Superior temporal gyrus (tissue), 1 donor: ENCODE measurements at regions not wholly inside any gene's neighbourhood (a gene's known extent, or its start where the extent isn't known, plus 50 kb on each side); places are given as distances from the start of the nearest gene placed in this dataset.

Experiments used
- DNase-seq: peaks from one replicate; pipeline ENCODE4 v3.0.0-alpha.2; 2016; ENCODE audit errors: extremely low spot score

DNA sequence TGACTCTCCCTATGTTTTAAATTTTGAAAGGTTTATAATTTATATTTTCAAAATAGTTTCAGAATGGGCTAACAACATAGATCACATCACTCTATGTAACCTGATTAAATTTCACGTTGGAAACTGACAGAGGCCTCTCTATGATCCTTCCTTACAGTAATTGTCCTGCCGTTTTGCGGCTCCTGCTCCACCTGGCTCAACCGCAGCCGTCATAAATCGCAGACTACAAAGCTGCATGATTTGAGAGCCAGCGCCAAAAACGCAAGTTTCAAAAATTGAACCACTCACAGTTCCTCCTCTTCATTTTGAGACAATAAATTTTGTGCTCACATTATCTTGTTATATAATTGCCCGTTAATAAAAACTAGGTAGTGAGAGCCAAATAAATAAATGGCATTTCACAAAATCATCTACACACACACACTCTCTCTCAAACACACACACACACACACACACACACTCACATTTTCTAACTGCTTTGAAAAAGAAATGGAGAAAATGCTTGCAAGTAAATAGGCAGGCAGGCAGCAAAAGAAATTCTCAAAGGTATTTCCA lies 263.1 kb upstream of the PSMD7 start:
- no peak for DNase-seq

DNA sequence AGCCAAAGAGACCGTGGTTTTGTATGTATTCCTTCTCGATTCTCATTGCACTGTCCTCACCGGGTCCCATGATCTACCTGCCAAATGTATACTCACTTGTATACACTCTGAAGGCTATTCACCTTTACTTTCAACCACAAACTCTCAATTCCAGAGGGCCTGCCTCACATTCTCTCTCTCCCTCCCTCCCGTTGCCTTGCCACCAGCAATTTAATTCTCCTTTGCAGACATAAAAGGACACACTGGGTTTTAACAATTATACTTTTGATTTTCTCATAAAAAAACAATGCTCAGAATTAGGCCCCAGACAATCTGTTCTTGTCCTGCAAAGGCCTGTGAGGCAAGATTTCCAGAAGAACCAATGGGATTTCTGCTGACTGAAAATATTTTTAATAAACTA lies 265.1 kb upstream of the PSMD7 start:
- DNase-seq: no peak

DNA sequence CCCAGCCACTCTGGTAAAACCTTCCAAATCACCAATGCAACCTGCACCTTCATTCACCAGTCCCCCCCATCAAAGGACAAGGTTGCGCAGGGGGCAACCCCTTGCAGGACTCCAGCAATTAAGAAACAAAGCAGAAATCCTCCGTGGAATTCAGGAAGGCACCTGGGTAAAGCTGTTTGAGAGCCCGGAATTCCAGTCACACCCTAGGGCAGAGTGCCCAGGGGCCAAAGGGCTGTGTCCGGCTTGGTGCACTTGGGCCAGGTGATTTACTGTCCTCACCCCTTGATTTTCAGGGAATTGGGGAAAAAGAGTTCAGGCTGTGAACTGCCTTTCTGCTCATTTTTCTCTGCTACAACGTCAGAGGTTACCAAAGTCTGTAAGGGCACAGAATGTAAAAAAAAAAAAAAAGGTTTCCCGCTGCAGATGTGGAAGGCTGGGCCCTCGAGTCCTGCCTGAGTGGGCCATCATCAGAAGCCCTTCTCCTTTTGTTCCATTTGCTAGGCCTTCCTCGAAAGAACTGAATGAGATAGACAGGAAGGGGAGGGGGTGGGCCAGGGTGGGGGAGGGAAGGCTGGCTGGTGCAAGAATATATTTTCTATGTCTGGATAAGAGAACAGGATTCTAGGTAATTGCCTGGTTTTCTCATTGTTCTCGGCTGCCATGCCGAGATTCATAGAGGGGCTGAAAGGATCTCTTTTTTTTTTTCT lies 266.5 kb upstream of the PSMD7 start:
- no peak for DNase-seq

DNA sequence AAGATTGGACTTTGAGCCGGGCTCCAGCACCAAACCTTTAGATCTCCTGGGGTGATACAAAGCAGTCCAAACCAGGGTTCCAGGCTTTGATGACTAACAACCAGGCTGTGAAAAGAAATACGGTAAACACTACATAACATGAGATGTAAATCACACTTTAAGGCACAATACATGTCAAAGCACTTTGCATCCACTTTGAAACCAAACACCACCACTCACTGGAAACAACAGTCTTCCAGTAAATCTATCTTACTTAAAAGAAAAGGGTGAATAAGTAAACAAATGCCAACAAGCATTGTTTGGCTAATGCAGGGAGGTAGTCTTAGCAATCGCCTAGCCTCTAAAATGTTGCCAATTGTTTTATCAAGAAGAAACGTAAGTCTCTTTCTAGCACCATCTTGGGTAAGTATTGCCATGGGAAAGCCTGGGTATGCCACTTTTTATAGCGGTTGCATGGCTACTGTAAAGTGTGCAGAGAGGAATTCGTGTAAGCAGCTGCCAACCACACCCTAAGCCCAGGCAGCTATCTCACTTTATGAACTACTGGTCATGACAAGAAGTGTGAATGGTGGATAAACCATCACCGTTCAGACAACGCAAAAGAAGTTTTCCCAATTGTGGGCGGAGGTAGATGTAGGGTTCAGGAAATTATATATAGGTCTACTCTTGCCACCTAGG lies 267.4 kb upstream of the PSMD7 start:
- DNase-seq: no peak

DNA sequence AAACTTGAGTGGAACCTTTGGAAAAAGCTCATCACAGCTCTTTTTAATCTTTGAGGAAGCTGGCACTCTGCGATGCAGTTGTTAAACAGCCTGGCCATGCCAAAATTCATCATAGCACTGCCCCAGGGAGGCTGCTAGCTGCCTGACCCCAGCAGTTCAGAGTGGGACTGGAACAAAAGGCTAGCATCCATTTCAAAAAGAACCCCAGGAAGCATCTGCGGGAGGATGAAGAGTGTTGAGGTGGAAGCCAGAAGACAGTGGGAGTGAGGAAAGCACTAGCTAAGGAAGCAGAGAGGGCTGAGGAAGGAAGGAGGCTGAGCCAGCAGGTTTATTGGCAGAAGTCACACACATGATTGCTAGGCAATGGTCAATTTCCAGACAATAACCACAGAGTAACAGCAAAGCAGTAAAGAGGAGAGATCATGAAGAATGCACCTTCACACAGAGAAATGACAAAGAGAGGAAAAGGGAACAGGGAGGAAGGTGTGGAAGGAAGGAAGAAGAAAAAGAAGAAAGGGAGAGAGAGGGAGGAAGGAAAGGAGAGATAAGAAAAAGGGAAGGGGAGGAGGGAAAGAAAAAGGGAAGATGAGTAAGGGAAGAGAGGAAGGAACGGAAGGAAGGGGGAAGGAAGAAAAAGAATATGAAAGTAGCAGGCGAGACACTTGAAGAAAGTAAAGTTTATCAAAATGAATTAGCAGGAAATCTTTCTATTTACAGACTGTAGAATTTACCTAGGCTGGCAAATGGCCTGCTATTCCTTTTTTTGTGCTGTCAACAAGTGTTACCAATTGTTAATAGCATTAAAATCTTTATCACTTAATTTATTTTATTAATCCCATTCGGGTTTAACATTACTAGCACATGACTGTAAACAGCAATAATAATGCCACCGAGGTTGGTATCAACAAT lies 270.0 kb upstream of the PSMD7 start:
- no peak for DNase-seq

DNA sequence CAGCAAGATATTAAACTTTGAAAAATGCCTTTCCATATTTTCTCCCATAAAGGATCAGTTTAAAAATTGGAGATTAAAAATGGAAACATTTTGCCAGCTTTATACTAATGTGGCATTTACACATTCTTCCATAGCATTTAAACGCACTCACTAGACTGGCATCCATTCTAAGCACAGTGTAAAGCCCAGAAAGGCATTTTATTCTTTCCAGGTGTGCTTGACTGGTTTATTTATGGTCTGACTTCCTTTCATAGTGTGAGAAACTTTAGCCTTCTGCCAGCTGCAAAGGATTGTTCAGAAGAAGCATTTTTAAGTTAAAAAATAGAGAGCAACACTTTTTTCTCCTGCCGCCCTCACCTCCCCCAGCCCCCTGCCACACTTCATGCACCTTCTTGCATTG lies 271.7 kb upstream of the PSMD7 start:
- DNase-seq: no peak

DNA sequence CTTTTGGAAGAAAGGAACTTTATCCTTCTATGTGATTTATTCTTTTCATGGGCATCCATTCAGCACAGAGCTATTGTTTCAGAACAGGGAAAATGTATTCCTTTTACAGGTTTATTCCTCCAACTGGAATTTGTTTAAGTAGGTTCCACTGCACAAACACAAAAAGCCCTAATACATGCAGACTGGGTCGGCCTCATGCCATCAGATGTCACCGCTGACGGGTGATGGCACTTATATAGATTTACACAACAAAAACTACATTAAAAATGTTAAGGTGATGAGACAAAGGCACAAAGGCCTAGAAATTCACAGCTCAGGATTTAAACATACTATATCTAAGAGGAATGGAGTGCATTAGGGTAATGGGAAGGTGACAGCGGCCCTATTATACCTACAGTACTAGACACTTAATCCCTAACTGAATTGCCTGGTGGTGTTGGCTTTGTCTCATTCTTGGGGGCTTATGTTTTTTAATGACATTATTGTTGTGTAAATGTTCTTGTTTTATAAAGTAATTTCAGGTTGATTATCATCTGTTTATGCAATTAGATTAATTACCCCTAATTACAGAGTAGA lies 276.4 kb upstream of the PSMD7 start:
- no peak for DNase-seq

DNA sequence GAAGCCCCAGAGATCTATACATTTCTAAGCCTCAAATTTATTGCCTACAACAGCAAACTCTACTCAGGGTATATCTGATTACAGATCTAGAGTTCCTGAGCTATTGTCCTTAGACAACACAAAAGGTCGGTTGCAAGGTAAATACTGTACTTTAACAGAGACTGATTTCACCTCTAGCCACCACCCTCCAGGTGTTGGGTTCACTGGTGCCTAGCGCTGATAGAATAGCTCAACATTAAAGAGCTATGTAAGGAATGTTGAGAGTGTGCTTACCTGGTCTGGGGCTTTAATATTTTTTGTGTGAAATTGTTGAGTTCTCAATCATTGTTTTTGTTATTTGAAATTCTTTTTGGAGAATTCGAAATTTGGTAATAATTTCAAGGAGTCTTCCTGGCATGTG lies 277.0 kb upstream of the PSMD7 start:
- no peak for DNase-seq

DNA sequence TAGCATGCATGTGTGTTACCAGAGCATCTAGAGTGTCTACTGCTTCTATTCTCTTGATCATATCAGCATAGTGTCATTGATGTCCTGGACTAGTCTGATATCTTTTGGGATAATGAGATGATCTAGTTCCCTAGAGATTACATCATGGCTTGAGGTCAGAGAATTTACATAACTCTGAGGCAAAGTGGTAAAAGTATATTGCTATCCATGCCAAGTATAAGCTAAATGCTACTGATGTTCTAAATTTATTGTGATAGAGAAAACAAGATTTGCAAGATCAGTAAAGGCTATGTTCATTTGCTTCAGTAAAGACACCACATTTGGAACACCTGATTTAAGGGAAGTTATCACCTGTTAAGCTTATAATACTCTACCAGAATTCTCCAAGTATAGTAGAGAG lies 280.7 kb upstream of the PSMD7 start:
- DNase-seq: no peak

DNA sequence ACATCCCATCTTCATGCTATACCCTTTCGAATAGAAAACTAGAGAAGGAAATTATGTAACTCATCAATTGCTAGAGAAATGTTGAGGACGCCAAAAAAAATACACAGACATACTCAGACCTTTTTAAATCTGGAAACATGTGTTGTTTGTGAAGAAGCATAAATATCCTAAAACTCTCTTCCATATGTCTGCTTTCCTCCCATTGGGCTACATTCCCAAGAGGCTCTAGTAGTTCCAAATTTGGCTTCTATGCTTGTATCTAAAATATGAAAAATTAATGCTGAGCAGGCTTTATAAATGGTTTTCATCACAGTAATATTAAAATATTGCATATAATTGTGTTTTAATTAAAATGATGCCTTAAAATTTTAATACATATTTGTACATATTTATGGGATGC lies 297.9 kb upstream of the PSMD7 start:
- DNase-seq: no peak

DNA sequence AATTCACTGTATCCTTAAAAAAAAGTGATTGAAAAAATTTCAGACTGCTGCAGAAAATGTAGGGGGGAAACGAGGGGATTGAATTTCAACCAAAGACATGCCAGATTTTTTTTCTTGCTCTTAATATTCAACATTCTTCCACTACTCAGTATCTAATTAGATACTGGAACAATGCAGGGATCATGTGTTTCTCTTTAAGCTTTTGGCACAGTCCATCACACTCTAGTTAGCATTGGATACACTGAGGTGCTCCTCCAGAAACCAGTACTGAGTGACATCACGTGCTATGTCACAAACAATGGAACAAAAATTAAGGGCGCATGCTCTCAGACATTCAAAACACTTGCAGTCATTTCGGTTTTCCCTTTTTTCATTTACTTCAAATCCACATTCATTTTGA lies 298.6 kb upstream of the PSMD7 start:
- no peak for DNase-seq

DNA sequence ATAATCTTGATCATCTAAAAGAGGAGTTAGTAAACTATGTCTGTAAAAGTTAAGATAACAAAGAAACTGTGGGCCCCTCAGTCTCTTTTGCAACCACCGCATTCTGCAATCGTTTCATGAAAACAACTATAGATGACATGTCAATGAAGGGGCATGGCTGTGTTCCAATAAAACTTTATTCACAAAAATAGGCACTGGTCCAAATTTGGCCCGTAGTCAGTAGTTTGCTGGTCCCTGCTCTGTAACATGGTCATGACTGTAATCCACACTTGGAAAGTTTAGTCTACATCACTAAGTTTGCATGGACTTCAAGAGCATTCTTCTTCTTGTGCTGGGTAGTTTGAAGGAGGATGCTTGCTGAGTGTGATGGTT lies 299.3 kb upstream of the PSMD7 start:
- DNase-seq: no peak

DNA sequence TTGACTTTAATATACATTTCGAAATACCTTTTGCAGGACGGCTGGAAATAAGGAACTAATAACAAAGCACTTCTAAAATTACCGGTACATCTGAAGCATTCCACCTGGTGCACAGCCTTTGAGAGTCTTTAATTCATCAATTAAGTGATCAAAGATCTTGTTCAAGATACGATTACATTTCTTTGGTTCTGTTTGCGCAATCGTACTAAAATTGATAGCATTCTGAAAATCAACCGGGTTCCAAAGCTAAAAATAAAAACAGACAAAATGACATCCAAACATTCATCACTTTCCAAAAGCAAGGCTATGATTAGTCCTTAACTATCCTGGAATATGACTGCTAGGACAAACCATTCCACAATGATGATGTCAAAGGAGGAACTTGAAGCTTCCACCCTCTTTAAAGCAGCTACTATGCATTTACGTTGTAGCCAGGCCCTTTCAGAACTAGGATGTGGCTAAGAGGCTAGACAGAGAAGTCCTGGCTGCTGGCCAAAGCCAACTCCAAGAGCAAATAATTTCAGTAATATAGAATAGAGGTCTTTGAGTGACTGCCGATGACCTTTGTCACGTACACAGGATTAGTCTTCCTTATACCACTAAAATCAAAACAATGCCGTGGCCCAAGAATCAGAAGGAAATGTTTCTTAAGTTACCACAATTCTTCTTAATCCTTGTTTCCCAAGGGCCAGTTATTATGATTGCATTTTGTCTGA lies 299.8 kb upstream of the PSMD7 start:
- DNase-seq: no peak

DNA sequence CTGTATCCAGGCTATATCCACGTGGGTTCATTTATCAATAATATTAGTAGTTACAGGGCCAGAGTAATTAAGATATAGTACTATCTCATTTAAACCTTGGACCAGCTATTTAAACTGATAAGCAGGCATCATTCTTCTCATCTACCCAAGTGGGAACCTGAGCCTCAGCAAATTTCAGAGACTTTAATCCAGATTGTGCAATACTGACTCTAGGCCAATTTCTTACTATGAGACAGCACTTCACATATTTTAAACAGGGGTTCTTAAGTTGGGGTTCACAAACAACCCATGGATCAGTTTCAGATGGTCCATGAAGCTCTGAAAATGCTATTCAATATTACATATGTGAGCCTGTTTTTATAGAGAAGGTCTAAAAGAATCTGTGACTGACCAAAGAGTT lies 302.7 kb upstream of the PSMD7 start:
- no peak for DNase-seq

DNA sequence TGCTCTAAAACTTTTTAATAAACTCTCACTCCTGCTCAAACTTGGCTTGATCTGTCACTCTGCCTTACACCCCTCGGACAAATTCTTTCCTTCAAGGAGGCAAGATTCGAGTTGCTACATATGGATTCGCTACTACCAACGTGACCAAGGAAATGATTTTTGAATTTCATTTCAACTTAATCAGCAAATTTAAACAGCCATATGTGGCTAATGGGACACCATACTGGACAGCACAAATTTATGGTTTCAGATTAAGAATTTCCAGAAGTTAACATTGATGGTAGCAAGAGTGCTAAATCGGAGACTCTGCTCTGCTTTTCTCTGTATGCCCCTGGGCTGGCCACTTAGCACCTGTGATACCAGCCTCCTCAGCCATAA lies 318.2 kb upstream of the PSMD7 start:
- no peak for DNase-seq

DNA sequence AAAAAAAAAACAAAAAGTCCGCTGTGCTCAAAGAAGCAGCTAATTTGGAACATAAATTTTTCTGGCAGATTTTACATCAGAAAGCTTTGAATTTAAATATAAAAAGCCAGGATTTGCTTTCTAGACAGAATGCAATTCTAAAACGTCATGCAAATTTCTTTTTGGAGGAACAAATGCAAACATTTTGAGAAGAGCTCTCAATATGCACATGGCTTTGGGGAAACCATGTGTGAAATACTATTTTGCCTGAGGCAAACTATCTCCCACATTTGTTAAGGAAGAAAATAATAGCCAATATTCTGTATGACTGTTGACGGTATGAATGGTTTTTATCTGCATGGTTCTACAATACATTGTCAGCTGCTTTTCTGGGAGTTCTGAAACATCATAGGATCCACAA lies 320.0 kb upstream of the PSMD7 start:
- no peak for DNase-seq

DNA sequence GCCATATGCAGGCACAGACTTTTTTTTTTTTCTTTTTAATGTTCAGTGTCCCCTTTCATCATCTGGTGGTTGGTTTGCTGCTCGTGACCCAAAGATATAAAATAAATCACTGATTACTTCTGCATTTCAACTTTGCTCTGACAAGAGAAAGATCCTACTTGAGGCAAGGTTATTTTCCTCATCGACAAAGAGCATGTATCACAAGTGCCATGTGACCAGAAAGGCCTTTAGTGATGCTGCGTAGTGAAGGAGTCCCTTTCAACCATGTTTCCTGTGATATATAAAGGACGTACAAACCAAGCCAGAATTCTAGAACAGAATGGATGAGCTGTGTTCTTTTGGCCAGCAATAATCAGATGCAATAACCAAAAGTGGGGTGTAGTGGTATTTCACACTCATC lies 323.4 kb upstream of the PSMD7 start:
- no peak for DNase-seq

DNA sequence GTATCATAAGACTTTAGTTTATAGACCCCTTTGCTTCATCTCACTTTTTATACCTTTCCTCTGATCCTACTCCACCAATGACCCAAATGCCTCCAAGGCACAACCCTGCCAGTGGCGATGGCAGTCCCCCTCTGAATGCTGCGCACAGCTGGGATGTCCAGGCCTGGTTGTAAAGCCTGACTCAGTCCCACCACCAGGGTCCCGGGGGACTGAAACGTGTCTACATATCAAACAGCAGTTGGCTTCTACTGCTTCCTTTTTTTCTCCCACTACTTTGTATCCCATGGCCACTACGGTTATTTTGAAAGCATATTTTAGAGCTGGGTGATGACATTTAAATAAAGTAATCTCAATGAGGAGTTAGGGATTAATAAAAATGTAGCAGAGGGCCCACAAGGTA lies 329.8 kb upstream of the PSMD7 start:
- no peak for DNase-seq

DNA sequence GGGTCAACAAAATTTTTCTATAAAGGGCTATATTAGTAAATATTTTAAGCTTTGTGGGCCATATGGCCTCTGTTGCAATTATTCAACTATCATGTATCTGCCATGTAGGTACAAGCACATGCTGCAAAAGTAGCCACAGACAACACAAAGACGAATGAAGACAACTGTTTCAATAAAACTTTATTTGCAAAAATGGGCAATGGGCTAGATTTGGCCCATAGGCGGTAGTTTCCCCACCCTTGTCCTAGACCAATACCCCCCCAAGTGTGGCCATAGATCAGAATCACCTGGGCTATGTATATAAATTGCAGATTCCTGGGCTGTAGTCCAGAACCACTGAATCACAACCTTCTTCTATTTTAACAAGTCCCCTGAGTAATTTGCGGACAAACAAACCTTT lies 331.0 kb upstream of the PSMD7 start:
- no peak for DNase-seq

DNA sequence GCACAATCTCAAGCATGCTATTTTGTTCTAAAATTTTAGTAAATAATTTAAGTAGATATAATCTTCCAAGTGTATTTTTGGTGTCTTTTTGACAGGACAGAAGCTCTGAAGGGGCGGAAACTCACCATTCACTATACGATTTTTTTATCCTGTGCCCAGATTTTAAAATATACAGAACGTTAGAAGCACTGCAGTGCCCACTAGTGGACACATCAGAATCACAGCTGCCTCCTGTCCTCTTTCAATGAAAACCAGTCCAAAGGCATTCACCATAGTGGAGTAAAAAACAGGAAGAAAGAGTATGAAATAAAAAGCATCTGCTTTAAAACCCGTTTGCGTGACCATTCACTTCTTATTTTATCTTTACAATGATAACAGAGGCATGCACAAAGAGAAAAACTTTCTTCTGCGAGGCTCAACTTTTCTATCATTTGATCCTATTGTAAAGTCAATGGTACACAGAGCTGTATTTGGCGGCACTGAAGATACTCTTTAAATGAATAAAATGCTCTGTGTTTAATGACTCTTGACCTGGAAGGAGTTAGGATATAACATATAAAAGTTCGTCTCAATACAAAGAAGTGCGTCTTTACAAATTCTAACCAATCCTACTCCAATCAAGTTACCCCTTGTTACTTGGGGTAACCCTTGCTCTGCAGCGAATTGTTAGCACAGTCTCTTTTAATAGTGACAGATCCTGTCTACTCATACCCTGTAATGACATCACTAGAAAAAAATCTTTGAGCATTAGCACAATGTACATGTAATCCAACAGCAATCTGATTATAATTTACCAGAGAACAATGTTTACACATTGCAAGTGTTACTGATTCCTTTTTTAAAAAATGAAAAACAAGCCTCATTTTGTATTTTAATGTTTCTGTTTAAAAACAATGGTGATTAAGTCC lies 339.8 kb upstream of the PSMD7 start:
- DNase-seq: peak; percentile 81

DNA sequence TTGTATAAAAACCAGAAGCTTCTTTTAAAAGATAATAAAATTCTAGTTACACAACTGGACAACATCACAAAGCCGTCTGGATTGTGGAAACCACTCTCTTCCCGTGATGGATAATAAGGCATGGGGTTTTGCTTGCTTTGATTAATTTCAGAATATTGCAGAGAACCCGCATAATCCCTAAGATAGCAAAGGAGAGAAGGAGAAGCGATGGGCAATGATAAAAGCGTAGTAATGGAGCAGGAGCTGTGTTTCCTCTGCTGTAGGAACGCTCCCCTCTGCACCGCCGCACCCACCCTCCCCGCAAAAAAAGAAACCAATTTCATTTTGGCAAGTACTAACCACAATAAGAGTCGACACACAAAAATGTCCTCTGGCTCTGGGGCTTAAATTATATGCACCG lies 340.9 kb upstream of the PSMD7 start:
- DNase-seq: no peak
